H1 (cell line): ENCODE measurements at regions not wholly inside any gene's neighbourhood (a gene's known extent, or its start where the extent isn't known, plus 50 kb on each side); places are given as distances from the start of the nearest gene placed in this dataset.

Experiments
- RAD21 ChIP-seq, 2 experiments: IDR thresholded peaks in 1 of 2; conservative IDR thresholded peaks in 1 of 2; 2 replicates each; pipeline ENCODE4 v1.6.1; 2011; ENCODE audit warnings: low read depth in 2 of 2, low read length in 2 of 2, improper control_type of control experiment in 1 of 2, inconsistent platforms in 1 of 2, mild to moderate bottlenecking in 1 of 2, moderate library complexity in 1 of 2

DNA sequence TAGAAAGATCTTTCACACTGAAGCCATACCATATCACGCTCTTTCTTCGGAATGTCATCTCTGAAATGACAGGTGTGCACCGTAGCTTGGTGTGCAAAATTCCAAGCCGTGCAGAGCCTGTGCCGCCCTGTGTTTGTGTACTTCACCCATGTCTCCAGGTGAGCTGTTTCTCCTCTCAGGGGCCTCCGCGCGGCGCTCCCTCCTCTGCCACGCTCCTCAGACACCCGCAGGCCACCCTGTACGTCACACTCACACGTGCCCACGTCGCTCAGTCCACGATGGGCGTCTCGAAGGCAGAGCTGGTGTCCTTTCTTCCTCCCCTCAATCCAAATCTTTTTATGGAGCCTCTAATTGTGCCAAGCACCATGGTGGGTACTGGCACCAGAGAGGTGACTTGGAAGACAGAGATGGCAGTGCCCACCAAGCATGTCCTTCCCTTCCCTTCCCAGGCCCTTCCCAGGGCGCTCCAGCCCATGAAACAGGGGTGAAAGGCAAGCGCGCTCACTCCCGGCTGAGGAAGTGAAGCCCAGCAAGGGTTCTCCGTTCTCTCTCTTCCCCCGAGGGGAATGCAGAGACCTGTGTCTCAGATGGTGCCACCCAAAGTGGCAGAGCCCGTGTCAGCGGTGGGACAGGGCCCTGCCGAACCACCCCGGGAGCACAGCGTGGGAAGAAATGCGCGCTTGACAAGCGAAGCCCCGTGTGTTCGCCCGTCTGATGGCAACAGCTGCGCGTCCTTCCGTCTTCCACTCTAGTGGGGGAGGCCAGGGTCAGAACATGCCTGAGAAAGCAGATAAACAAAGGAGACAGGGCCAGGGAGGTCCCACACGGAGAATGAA, 292.5 kb upstream of the SHH start (continued):
- TF ChIP-seq RAD21 (IDR thresholded peaks at IDR 0.05 in 1 of 2, conservative IDR thresholded peaks at IDR 0.05 in 1 of 2; ENCODE audit: low read depth in 2 of 2, low read length in 2 of 2), result no peak
